GM10266 (cell line): ENCODE measurements at regions not wholly inside any gene's neighbourhood (a gene's known extent, or its start where the extent isn't known, plus 50 kb on each side); places are given as distances from the start of the nearest gene placed in this dataset.
"Not testable (repeated sequence)": the region's sequence is repeated elsewhere in the genome, so short reads cannot be mapped to it uniquely, and the experiment has no call there.

Experiments
- DNase-seq: peaks from one replicate; pipeline ENCODE4 v3.0.0; 2012; ENCODE audit errors: extremely low spot score
- TF ChIP-seq, protein P1 (sequence below): IDR thresholded peaks from 2 replicates; pipeline ENCODE4 v1.5.1; 2012; ENCODE audit warnings: mild to moderate bottlenecking, low read depth; ENCODE audit not compliant: control insufficient read depth, insufficient read depth; ENCODE audit errors: missing control alignments

GRCh38 chr1:41975850-41976569, 57.3 kb upstream of the HIVEP3 start:
- TF ChIP-seq, protein P1, sequence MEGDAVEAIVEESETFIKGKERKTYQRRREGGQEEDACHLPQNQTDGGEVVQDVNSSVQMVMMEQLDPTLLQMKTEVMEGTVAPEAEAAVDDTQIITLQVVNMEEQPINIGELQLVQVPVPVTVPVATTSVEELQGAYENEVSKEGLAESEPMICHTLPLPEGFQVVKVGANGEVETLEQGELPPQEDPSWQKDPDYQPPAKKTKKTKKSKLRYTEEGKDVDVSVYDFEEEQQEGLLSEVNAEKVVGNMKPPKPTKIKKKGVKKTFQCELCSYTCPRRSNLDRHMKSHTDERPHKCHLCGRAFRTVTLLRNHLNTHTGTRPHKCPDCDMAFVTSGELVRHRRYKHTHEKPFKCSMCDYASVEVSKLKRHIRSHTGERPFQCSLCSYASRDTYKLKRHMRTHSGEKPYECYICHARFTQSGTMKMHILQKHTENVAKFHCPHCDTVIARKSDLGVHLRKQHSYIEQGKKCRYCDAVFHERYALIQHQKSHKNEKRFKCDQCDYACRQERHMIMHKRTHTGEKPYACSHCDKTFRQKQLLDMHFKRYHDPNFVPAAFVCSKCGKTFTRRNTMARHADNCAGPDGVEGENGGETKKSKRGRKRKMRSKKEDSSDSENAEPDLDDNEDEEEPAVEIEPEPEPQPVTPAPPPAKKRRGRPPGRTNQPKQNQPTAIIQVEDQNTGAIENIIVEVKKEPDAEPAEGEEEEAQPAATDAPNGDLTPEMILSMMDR: no peak
- no peak for DNase-seq

- TF ChIP-seq, protein P1: no peak
- no peak for DNase-seq
Measured at GRCh38 chr1:41975121-41975520, 56.4 kb upstream of the HIVEP3 start.

DNA sequence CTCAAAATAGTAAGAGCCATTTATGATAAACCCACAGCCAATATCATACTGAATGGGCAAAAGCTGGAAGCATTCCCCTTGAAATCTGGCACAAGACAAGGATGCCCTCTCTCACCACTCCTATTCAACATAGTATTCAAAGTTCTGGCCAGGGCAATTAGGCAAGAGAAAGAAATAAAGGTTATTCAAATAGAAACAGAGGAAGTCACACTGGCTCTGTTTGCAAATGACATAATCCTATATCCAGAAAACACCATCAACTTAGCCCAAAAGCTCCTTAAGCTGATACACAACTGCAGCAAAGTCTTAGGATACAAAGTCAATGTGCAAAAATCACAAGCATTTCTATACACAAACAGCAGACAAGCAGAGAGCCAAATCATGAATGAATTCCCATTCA, 49.8 kb upstream of the HIVEP3 start:
- DNase-seq: not testable (repeated sequence)
